Stomach (tissue), 8 donors: ENCODE measurements at regions not wholly inside any gene's neighbourhood (a gene's known extent, or its start where the extent isn't known, plus 50 kb on each side); places are given as distances from the start of the nearest gene placed in this dataset.
A peak's percentile ranks its signal among the peaks of the same experiment; 100 is the strongest.

Source experiments
- DNase-seq, 2 donors: peaks; one replicate each; pipeline versions ENCODE4 v3.0.0 to v3.0.0-alpha.2; 2013 to 2019
- H3K27ac ChIP-seq, 5 donors: fragments of 200-600 bp in 4 of 5; sonication (generic) in 4 of 5; one replicate each; pipeline ENCODE4 v1.5.1; 2013 to 2019; ENCODE audit warnings: mild to moderate bottlenecking in 1 of 5, moderate library complexity in 1 of 5
- H3K27me3 ChIP-seq, 3 donors: fragments of 200-600 bp; sonication (generic); one replicate each; pipeline ENCODE4 v1.5.1; 2017 to 2019; ENCODE audit warnings: mixed run types in 1 of 3
- H3K36me3 ChIP-seq, 4 donors: fragments of 200-600 bp; sonication (generic); 1 replicate in 3 of 4; 2 replicates in 1 of 4; pipeline ENCODE4 v1.5.1; 2016 to 2019
- H3K4me1 ChIP-seq, 4 donors: fragments of 200-600 bp; sonication (generic); one replicate each; pipeline ENCODE4 v1.5.1; 2016 to 2019
- H3K4me3 ChIP-seq, 4 donors: fragments of 200-600 bp; sonication (generic) in 3 of 4; one replicate each; pipeline ENCODE4 v1.5.1; 2016 to 2019; ENCODE audit warnings: mild to moderate bottlenecking in 1 of 4
- H3K9me3 ChIP-seq, 4 donors: fragments of 200-600 bp; sonication (generic); one replicate each; pipeline ENCODE4 v1.5.1; 2016 to 2019
- CTCF ChIP-seq, 7 experiments: fragments of 450-650 bp in 4 of 7; fragments of 200-600 bp in 3 of 7; sonication (generic) in 3 of 7; IDR thresholded peaks; one replicate each; pipeline ENCODE4 v1.5.1; 2016 to 2019; ENCODE audit warnings: antibody characterized with exemption in 7 of 7, control low read depth in 2 of 7, mild to moderate bottlenecking in 1 of 7
- EP300 ChIP-seq: sonication (generic); formaldehyde crosslinking; IDR thresholded peaks from one replicate; pipeline ENCODE4 v1.6.1; 2017; ENCODE audit warnings: antibody characterized with exemption
- POLR2A ChIP-seq, 4 donors: fragments of 450-650 bp; IDR thresholded peaks; one replicate each; pipeline ENCODE4 v1.6.1; 2016; ENCODE audit warnings: antibody characterized with exemption in 4 of 4, control low read depth in 2 of 4, mild to moderate bottlenecking in 1 of 4, moderate library complexity in 1 of 4
- POLR2AphosphoS5 ChIP-seq, 3 donors: sonication (generic); formaldehyde crosslinking; IDR thresholded peaks; one replicate each; pipeline ENCODE4 v1.6.1; 2016; ENCODE audit warnings: antibody characterized with exemption in 3 of 3
- WGBS, 5 donors: extraction: QIAGEN DNeasy Blood & Tissue Kit in 3 of 5; methylation state at CpG; one replicate each; pipeline versions ENCODE4 v1.1.5 to v1.1.7; 2013 to 2018; 5-methylcytosine and 5-hydroxymethylcytosine counted together
- intact Hi-C: fragments of 100-400 bp; cut with DNase I; formaldehyde crosslinking; loops from one replicate; pipeline ENCODE4 v1.15.1; 2023; ENCODE audit warnings: low total_unique reads
- donor health status: healthy with polysubstance abuse.
- donor health status: Bipolar disorder and iron deficiency.
- donor health status: healthy.

- Histone ChIP-seq H3K27ac (peak overlapping the region in 1 of 5 donors; percentile 0), H3K36me3 (no peaks in the 10 kb centered on the region), H3K4me1 (no peaks in the 10 kb centered on the region), H3K9me3 (peaks cover 4 to 9% (median 6%) of the 10 kb centered on the region in 4 donors), H3K27me3 (peaks cover 0 to 7% (median 5%) of the 10 kb centered on the region in 3 donors), H3K4me3 (no peak overlapping the region)
- TF ChIP-seq CTCF (IDR thresholded peaks at IDR 0.05) (no peak), POLR2A (IDR thresholded peaks at IDR 0.05) (no peak), POLR2AphosphoS5 (IDR thresholded peaks at IDR 0.05) (no peak), EP300 (no peak)
- peak in 1 of 2 donors; percentile 29 for DNase-seq
- intact Hi-C loops: no loop called here
- WGBS, 5 donors: 45 to 68% (median 58%) methylated on average over 2 of the region's 2 CpGs
These were observed 270.7 kb upstream of the PDE3A start for GRCh38 chr12:20097626-20098025.

- Histone ChIP-seq H3K4me3 (no peak overlapping the region), H3K4me1 (no peaks in the 10 kb centered on the region), H3K27ac (no peak overlapping the region), H3K36me3 (no peaks in the 10 kb centered on the region), H3K27me3 (peaks cover 0 to 7% (median 5%) of the 10 kb centered on the region in 3 donors), H3K9me3 (no peaks in the 10 kb centered on the region)
- intact Hi-C loops: no loop called here
- TF ChIP-seq POLR2A (IDR thresholded peaks at IDR 0.05): no peak
- TF ChIP-seq EP300: no peak
- TF ChIP-seq POLR2AphosphoS5 (IDR thresholded peaks at IDR 0.05): no peak
- TF ChIP-seq CTCF (IDR thresholded peaks at IDR 0.05): no peak
- 70 to 79% (median 78%) methylated on average over 5 of the region's 5 CpGs for WGBS, 5 donors
- DNase-seq: no peak
These were observed 268.7 kb upstream of the PDE3A start for GRCh38 chr12:20099395-20100183.

DNA sequence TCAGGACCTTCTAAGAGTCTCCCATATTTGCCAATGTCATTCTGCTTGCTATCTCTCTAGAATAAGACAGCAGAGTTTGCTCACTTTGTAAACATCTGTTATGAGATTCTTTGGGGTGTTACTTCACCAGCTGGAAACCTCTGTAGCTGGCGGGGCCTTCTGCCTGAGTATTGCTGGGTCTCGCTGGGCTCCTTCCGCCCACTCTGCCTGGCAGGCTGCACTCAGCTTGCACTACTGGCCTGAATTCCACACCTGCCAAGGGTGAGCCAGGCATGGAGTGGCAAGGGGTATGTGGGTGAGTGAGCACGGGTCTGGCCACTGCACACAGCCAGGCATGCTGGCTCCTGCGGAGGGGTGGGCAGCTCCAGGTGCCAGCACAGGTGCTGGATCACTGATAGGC is 267.3 kb upstream of the PDE3A start:
- Histone ChIP-seq H3K27me3 (peaks cover 0 to 7% (median 5%) of the 10 kb centered on the region in 3 donors), H3K4me3 (no peak overlapping the region), H3K36me3 (no peaks in the 10 kb centered on the region), H3K4me1 (no peaks in the 10 kb centered on the region), H3K9me3 (no peaks in the 10 kb centered on the region), H3K27ac (no peak overlapping the region)
- WGBS, 5 donors: 73 to 89% (median 76%) methylated on average over 5 of the region's 5 CpGs
- DNase-seq: no peak
- intact Hi-C loops: no loop called here
- TF ChIP-seq POLR2A (IDR thresholded peaks at IDR 0.05) (no peak), EP300 (no peak), CTCF (IDR thresholded peaks at IDR 0.05) (no peak), POLR2AphosphoS5 (IDR thresholded peaks at IDR 0.05) (no peak)

GRCh38 chr12:20105943-20106342 is 262.4 kb upstream of the PDE3A start:
- no peaks in the 10 kb centered on the region for H3K36me3 ChIP-seq
- H3K9me3 ChIP-seq: no peaks in the 10 kb centered on the region
- TF ChIP-seq POLR2A (IDR thresholded peaks at IDR 0.05): no peak
- no peak for TF ChIP-seq POLR2AphosphoS5 (IDR thresholded peaks at IDR 0.05)
- TF ChIP-seq EP300: no peak
- TF ChIP-seq CTCF (IDR thresholded peaks at IDR 0.05): no peak
- DNase-seq: no peak
- intact Hi-C loops: no loop called here
- peaks cover 0 to 7% (median 5%) of the 10 kb centered on the region in 3 donors for H3K27me3 ChIP-seq
- no peak overlapping the region for H3K27ac ChIP-seq
- no peak overlapping the region for H3K4me3 ChIP-seq
- H3K4me1 ChIP-seq: no peaks in the 10 kb centered on the region
